Activated CD8-positive, alpha-beta T cell treated with anti-CD3 and anti-CD28 coated beads for 36 hours (primary cell): ENCODE measurements at regions not wholly inside any gene's neighbourhood (a gene's known extent, or its start where the extent isn't known, plus 50 kb on each side); places are given as distances from the start of the nearest gene placed in this dataset.

Experiments used
- ATAC-seq: fragments of 200-7000 bp; cut with Tn5 transposase; one replicate; pipeline ENCODE4 v1.10.0; 2021; ENCODE audit warnings: mild to moderate bottlenecking, moderate library complexity
- CTCF ChIA-PET: fragments of 350-600 bp; sonication (Branson Sonifier 250); formaldehyde crosslinking; loops from one replicate; lab custom pipeline; 2021; ENCODE audit warnings: antibody characterized with exemption; lab: Charles Lee
- POLR2A ChIA-PET: fragments of 350-600 bp; sonication (Branson Sonifier 250); formaldehyde crosslinking; loops from one replicate; lab custom pipeline; 2021; ENCODE audit warnings: antibody characterized with exemption; lab: Charles Lee
- DNase-seq: peaks from one replicate; pipeline ENCODE4 v3.0.0-alpha.2; 2020
- H3K27ac Mint-ChIP-seq: one replicate; pipeline ENCODE4 v1.8.0; 2021; ENCODE audit warnings: mild to moderate bottlenecking, mixed read lengths
- H3K27me3 Mint-ChIP-seq: one replicate; pipeline ENCODE4 v1.8.0; 2021; ENCODE audit warnings: mixed read lengths
- H3K36me3 Mint-ChIP-seq: one replicate; pipeline ENCODE4 v1.8.0; 2021; ENCODE audit warnings: low read depth, mixed read lengths
- H3K4me1 Mint-ChIP-seq: one replicate; pipeline ENCODE4 v1.8.0; 2021; ENCODE audit warnings: low read depth, mixed read lengths
- H3K4me3 Mint-ChIP-seq: one replicate; pipeline ENCODE4 v1.8.0; 2021; ENCODE audit warnings: mild to moderate bottlenecking, moderate library complexity, mixed read lengths
- H3K9me3 Mint-ChIP-seq: one replicate; pipeline ENCODE4 v1.8.0; 2021; ENCODE audit warnings: mixed read lengths
- CTCF ChIP-seq: fragments of 200-600 bp; IDR thresholded peaks from one replicate; pipeline ENCODE4 v1.8.0; 2022; ENCODE audit warnings: antibody characterized with exemption, mild to moderate bottlenecking
- intact Hi-C: fragments of 100-400 bp; cut with micrococcal nuclease; formaldehyde crosslinking; loops from one replicate; pipeline ENCODE4 v1.10.0; 2022

- CTCF ChIA-PET = no interaction called here
- no peak overlapping the region for H3K4me3 Mint-ChIP-seq
- no peaks in the 10 kb centered on the region for H3K36me3 Mint-ChIP-seq
- POLR2A ChIA-PET = no interaction called here
- no peak for TF ChIP-seq CTCF
- DNase-seq = no peak
- H3K27ac Mint-ChIP-seq = no peak overlapping the region
- ATAC-seq = no peak
- intact Hi-C loops = no loop called here
- no peaks in the 10 kb centered on the region for H3K9me3 Mint-ChIP-seq
- H3K27me3 Mint-ChIP-seq = no peaks in the 10 kb centered on the region
- H3K4me1 Mint-ChIP-seq = peaks cover 2% of the 10 kb centered on the region
These were observed 210.6 kb downstream of the IRS2 start for GRCh38 chr13:109575821-109576220.

GRCh38 chr13:109572389-109572788, 214.0 kb downstream of the IRS2 start:
- no peak overlapping the region for H3K27ac Mint-ChIP-seq
- no peak overlapping the region for H3K4me3 Mint-ChIP-seq
- ChIA-PET CTCF (interaction anchor here (0.9 kb wide), 1 partner anchor 543 kb away, joined by 3 read pairs; no protein-coding TSS in a partner anchor), POLR2A (no interaction called here)
- DNase-seq = no peak
- H3K27me3 Mint-ChIP-seq = no peaks in the 10 kb centered on the region
- TF ChIP-seq CTCF = no peak
- H3K4me1 Mint-ChIP-seq = peaks cover 11% of the 10 kb centered on the region
- ATAC-seq = no peak
- intact Hi-C loops = no loop called here
- no peaks in the 10 kb centered on the region for H3K36me3 Mint-ChIP-seq
- no peaks in the 10 kb centered on the region for H3K9me3 Mint-ChIP-seq

GRCh38 chr13:109569958-109570711, 216.2 kb downstream of the IRS2 start:
- POLR2A ChIA-PET = no interaction called here
- H3K36me3 Mint-ChIP-seq = no peaks in the 10 kb centered on the region
- H3K27me3 Mint-ChIP-seq = no peaks in the 10 kb centered on the region
- no peaks in the 10 kb centered on the region for H3K9me3 Mint-ChIP-seq
- H3K4me1 Mint-ChIP-seq = peaks cover 11% of the 10 kb centered on the region
- H3K4me3 Mint-ChIP-seq = no peak overlapping the region
- no peak overlapping the region for H3K27ac Mint-ChIP-seq
- CTCF ChIA-PET = interaction anchor here (1.1 kb wide), 1 partner anchor 215 kb away, joined by 3 read pairs; no protein-coding TSS in a partner anchor
- intact Hi-C loops = no loop called here
- DNase-seq (peak; percentile 65), ATAC-seq (peak; percentile 90)
- no peak for TF ChIP-seq CTCF

- TF ChIP-seq CTCF = no peak
- CTCF ChIA-PET = interaction anchor here (1.2 kb wide), 1 partner anchor 21 kb away, joined by 3 read pairs; no protein-coding TSS in a partner anchor
- no peak for DNase-seq
- H3K36me3 Mint-ChIP-seq = no peaks in the 10 kb centered on the region
- POLR2A ChIA-PET = no interaction called here
- no peaks in the 10 kb centered on the region for H3K9me3 Mint-ChIP-seq
- no peak overlapping the region for H3K4me3 Mint-ChIP-seq
- H3K4me1 Mint-ChIP-seq = peaks cover 11% of the 10 kb centered on the region
- no peaks in the 10 kb centered on the region for H3K27me3 Mint-ChIP-seq
- H3K27ac Mint-ChIP-seq = no peak overlapping the region
- ATAC-seq = no peak
- intact Hi-C loops = no loop called here
These were observed 218.0 kb downstream of the IRS2 start for GRCh38 chr13:109568339-109568818.

GRCh38 chr13:109567315-109567714, 219.1 kb downstream of the IRS2 start:
- intact Hi-C loops = no loop called here
- Mint-ChIP-seq H3K36me3 (no peaks in the 10 kb centered on the region), H3K9me3 (no peaks in the 10 kb centered on the region), H3K4me1 (peaks cover 11% of the 10 kb centered on the region), H3K27ac (no peak overlapping the region), H3K4me3 (no peak overlapping the region), H3K27me3 (no peaks in the 10 kb centered on the region)
- ChIA-PET POLR2A (no interaction called here), CTCF (interaction anchor here (1.0 to 1.2 kb wide), 2 partner anchors 9 to 20 kb away, joined by 3 read pairs; no protein-coding TSS in a partner anchor)
- DNase-seq = no peak
- no peak for TF ChIP-seq CTCF
- ATAC-seq = no peak
